GM12892 (cell line): ENCODE measurements at regions not wholly inside any gene's neighbourhood (a gene's known extent, or its start where the extent isn't known, plus 50 kb on each side); places are given as distances from the start of the nearest gene placed in this dataset.

Experiments
- POLR2A ChIP-seq: IDR thresholded peaks from 2 replicates; pipeline ENCODE4 v1.6.1; 2011; ENCODE audit warnings: low read depth, low read length, control low read depth
- POLR2AphosphoS5 ChIP-seq: IDR thresholded peaks from 2 replicates; pipeline ENCODE4 v1.6.1; 2011; ENCODE audit warnings: low read depth, low read length, control low read depth
- TAF1 ChIP-seq: IDR thresholded peaks from 2 replicates; pipeline ENCODE4 v1.6.1; 2011; ENCODE audit warnings: low read depth, mild to moderate bottlenecking, control low read depth, low read length, borderline replicate concordance

GRCh38 chr11:116683982-116684381 lies 88.8 kb downstream of the BUD13 start:
- TF ChIP-seq POLR2A, result no peak
- no peak for TF ChIP-seq POLR2AphosphoS5
- TF ChIP-seq TAF1, result no peak
